ACC112 (cell line): ENCODE measurements at regions not wholly inside any gene's neighbourhood (a gene's known extent, or its start where the extent isn't known, plus 50 kb on each side); places are given as distances from the start of the nearest gene placed in this dataset.

Source experiments
- H2AFZ ChIP-seq: fragments of 200-600 bp; sonication (generic); one replicate; pipeline ENCODE4 v1.6.0; 2017; ENCODE audit warnings: antibody characterized with exemption, low read length; ENCODE audit not compliant: unreplicated experiment
- H3K27ac ChIP-seq: fragments of 200-600 bp; sonication (generic); 2 replicates; pipeline ENCODE4 v1.5.1; 2014; ENCODE audit warnings: low read depth, mild to moderate bottlenecking, antibody characterized with exemption, low read length, moderate library complexity
- H3K27me3 ChIP-seq: fragments of 200-600 bp; sonication (generic); 2 replicates; pipeline ENCODE4 v1.6.1; 2014; ENCODE audit warnings: mild to moderate bottlenecking, antibody characterized with exemption, low read length, moderate library complexity, mixed read lengths; ENCODE audit not compliant: insufficient read depth
- H3K36me3 ChIP-seq: fragments of 200-600 bp; sonication (generic); 2 replicates; pipeline ENCODE4 v1.6.1; 2016; ENCODE audit warnings: mild to moderate bottlenecking, antibody characterized with exemption, low read length, moderate library complexity, mixed read lengths; ENCODE audit not compliant: insufficient read depth
- H3K4me1 ChIP-seq: fragments of 200-600 bp; sonication (generic); one replicate; pipeline ENCODE4 v1.6.1; 2016; ENCODE audit warnings: low read length, mixed read lengths; ENCODE audit not compliant: insufficient read depth, unreplicated experiment, control insufficient read depth
- H3K4me3 ChIP-seq: fragments of 200-600 bp; sonication (generic); 2 replicates; pipeline ENCODE4 v1.5.1; 2014; ENCODE audit warnings: mild to moderate bottlenecking, low read depth, low read length
- H3K79me2 ChIP-seq: fragments of 200-600 bp; sonication (generic); one replicate; pipeline ENCODE4 v1.6.0; 2016; ENCODE audit warnings: low read length; ENCODE audit not compliant: control insufficient read depth, unreplicated experiment, insufficient read depth

DNA sequence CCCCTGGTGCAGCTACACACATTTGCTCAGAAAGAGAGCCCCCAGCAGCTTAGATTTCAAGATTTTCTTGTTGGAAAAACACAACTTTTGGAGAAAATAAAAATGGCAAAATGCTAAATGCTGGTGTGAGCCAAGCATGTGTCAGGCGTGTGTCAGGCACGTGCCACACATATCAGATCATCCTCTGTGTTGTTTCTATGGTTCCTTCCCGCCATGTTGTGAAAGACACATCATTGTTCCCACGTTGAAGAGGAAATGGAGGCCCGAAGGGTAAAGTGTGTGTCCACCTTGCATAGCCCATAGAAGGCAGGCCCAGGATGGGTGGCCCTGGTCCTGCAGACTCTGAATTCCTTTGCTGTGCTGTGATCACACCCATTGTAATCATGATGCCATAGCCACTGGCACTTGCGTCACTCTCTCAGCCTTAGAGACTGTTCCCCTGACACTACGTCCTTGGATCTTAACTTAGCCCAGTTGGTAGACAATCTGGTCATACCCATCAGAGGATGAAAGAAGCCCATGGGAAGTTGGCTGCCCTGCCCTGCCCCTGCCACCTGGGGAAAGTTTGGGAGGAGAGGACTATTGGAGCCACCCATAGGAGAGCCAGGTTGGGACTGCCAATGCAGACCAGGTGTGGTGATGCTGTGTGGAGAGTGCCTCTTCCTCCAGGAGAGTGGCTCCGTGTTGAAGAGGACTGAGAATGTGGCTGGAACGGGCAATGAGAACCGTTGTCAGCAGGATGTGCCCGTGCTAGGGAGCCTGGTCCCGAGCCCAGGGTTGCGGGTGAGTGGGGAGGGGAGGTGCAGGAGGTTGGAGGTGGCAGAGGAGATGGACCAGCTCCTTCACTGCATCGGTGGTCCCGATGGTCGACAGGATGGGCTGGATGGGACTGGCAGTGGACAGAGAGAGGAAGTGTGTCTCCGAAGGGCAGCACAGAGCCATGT, 65.6 kb upstream of the IGFBP3 start:
- no peak overlapping the region for H3K4me3 ChIP-seq
- H2AFZ ChIP-seq = no peak overlapping the region
- H3K79me2 ChIP-seq = no peaks in the 10 kb centered on the region
- no peaks in the 10 kb centered on the region for H3K36me3 ChIP-seq
- no peaks in the 10 kb centered on the region for H3K4me1 ChIP-seq
- no peak overlapping the region for H3K27ac ChIP-seq
- no peaks in the 10 kb centered on the region for H3K27me3 ChIP-seq

DNA sequence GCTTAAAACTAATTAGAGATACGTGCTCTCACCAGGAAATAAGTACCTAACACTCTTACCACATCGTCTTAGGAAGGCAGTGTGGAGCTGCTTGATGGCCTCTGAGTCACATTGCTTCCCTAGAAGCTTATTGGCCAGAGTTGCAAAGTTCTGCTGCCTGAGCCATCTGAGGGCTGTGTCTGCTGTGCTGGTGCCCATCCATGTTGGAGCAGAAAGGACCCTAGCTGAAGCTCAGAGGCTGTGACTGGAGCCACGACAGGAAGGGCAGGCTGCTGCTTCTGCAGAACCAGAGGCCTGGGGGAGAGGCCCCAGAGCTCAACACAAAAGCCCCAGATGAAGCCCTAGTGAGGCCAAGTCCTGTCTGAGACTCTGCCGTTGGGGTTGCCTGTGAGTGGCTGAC, 64.8 kb upstream of the IGFBP3 start:
- H3K79me2 ChIP-seq = no peaks in the 10 kb centered on the region
- H3K4me3 ChIP-seq = no peak overlapping the region
- H2AFZ ChIP-seq = no peak overlapping the region
- H3K27me3 ChIP-seq = no peaks in the 10 kb centered on the region
- no peaks in the 10 kb centered on the region for H3K36me3 ChIP-seq
- peaks cover 2% of the 10 kb centered on the region for H3K4me1 ChIP-seq
- H3K27ac ChIP-seq = no peak overlapping the region

DNA sequence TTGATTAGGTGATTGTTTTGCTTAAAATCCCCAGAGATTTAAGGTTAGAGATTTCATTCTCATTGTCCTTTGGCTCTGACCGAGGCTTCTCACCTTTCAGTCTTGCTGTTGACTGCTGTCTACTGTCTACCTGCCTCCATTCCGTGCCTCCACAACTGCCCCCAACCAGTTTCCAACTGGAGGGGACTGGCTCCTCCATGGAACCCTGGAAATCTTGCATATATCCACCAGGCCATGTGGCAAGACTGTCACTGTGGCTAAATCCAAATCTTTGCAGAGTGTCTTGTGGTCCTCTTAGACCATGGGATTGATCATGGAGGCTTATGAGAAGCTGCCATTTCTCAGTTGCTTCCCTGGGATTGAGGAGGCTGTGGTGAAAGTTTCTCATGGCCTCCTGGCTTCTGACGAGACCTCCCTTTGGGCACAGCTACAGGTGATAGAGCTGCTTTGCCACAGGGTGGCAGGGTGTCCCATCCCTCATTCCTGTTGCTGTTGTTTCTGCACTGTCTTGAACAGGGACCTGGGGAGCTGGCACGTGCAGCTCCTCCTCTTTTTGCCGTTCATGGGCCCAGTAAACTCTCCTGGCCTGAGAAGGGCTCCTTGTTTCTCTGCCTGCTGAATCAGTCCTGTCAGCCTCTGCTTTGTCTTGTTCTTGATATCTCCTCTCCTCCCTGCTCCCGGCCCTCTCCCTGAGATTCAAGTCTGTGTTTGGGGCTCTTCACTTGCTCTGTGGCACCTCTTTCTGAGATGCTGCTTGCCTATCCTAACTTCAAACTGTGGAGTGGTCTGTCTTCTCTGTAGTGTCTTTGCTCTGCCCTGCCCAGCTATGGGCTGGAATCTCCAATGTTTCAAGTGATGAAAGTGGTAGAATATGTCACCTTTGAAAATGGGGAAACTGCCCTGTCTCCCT, 63.6 kb upstream of the IGFBP3 start:
- Histone ChIP-seq H3K79me2 (no peaks in the 10 kb centered on the region), H3K4me3 (no peak overlapping the region), H3K27me3 (no peaks in the 10 kb centered on the region), H2AFZ (no peak overlapping the region), H3K27ac (no peak overlapping the region), H3K4me1 (peaks cover 11% of the 10 kb centered on the region), H3K36me3 (no peaks in the 10 kb centered on the region)

GRCh38 chr7:45983720-45984255, 62.7 kb upstream of the IGFBP3 start:
- Histone ChIP-seq H3K27ac (no peak overlapping the region), H2AFZ (no peak overlapping the region), H3K36me3 (no peaks in the 10 kb centered on the region), H3K4me1 (peaks cover 19% of the 10 kb centered on the region), H3K27me3 (no peaks in the 10 kb centered on the region), H3K4me3 (no peak overlapping the region), H3K79me2 (no peaks in the 10 kb centered on the region)

GRCh38 chr7:45982907-45983719, 62.0 kb upstream of the IGFBP3 start:
- Histone ChIP-seq H3K27ac (no peak overlapping the region), H3K79me2 (no peaks in the 10 kb centered on the region), H2AFZ (no peak overlapping the region), H3K36me3 (no peaks in the 10 kb centered on the region), H3K4me3 (no peak overlapping the region), H3K4me1 (peaks cover 24% of the 10 kb centered on the region), H3K27me3 (no peaks in the 10 kb centered on the region)

- H3K4me1 ChIP-seq = peaks cover 33% of the 10 kb centered on the region
- no peak overlapping the region for H3K27ac ChIP-seq
- no peaks in the 10 kb centered on the region for H3K79me2 ChIP-seq
- no peaks in the 10 kb centered on the region for H3K36me3 ChIP-seq
- H3K27me3 ChIP-seq = no peaks in the 10 kb centered on the region
- H2AFZ ChIP-seq = no peak overlapping the region
- H3K4me3 ChIP-seq = no peak overlapping the region
These were observed 61.1 kb upstream of the IGFBP3 start for GRCh38 chr7:45982132-45982531.

GRCh38 chr7:45980973-45981372, 59.9 kb upstream of the IGFBP3 start:
- H3K27ac ChIP-seq = no peak overlapping the region
- H3K4me3 ChIP-seq = no peak overlapping the region
- H2AFZ ChIP-seq = peak overlapping the region; percentile 42
- no peaks in the 10 kb centered on the region for H3K27me3 ChIP-seq
- H3K4me1 ChIP-seq = peaks cover 33% of the 10 kb centered on the region
- no peaks in the 10 kb centered on the region for H3K36me3 ChIP-seq
- H3K79me2 ChIP-seq = no peaks in the 10 kb centered on the region

DNA sequence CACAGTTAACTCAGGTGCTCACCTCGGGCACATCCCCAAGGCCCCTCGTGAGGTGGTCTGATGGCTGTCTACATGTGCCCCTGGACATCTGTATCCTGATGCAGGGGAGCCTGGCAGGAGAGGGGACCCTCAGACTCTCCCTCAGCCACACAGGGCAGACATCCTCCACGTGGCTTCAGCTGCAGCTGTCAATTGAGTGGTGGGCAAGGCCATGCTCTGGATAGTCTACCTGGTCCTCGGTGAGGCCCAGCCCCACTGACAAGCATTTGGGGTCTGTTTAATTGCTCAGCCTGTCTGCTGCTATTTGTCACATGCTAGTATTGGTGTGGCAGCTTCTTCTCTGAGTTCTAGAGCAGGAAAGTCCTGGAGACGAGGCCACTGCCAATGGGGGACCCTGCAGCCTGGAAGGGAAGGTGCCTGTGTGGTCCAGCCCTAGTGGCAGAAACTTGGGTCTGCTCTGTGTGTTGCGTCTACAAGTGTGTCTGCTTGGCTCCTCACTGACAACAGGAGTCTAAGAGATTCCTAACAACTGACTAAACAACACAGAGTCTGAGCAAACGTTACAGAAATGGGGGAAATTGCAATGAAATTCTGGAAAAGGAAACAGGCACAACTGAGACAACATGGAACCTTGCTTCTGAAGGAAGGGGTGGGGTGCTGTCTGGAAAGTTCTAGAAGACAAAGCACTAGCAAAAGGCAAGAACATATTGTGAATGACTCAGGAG, 59.3 kb upstream of the IGFBP3 start:
- Histone ChIP-seq H3K27ac (no peak overlapping the region), H3K79me2 (no peaks in the 10 kb centered on the region), H2AFZ (peak overlapping the region; percentile 42), H3K4me3 (no peak overlapping the region), H3K4me1 (peaks cover 38% of the 10 kb centered on the region), H3K36me3 (no peaks in the 10 kb centered on the region), H3K27me3 (no peaks in the 10 kb centered on the region)

DNA sequence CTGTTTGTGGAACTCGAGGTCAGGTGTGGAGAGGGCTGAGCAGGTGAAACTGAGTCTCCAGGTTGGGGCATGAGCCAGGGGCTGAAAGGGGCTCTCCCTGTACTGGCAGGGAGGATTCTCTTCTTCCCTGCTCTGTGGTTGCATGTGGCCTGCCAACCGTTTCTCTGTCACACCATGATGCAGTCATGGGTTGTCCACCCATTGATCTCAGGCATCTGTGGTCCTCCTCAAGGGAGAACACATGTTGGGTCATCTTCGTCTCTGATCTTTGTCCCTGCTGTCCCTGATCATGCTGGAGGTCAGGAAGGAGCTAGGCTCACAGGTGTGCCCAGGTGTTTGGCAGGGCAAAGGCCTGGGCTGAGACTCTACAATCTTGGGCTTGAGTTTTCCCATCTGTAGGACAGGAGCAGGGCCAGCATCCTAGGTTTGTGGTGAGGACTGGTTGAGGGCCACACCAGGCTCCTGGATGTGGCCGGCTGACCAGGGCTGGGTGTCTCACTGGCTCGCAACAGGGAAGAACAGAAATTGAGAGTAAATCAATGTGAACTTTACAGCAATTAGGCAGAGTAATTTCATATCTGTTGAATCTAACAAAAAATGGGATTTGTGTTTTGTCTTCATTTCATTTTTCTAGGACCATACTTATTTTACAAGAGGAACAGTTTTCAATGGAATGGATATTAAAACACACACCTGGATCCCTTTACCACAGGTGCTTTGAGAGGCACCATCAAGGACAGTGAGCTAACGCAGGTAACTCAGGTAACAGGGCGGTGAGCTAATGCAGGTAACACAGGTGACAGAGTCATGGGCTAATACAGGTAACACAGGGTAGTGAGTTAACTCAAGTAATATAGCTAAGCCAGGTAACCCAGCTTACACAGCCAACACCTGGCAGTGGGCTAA, 58.5 kb upstream of the IGFBP3 start:
- no peaks in the 10 kb centered on the region for H3K27me3 ChIP-seq
- H3K79me2 ChIP-seq = no peaks in the 10 kb centered on the region
- H3K4me1 ChIP-seq = peaks cover 44% of the 10 kb centered on the region
- H3K36me3 ChIP-seq = no peaks in the 10 kb centered on the region
- H2AFZ ChIP-seq = no peak overlapping the region
- H3K4me3 ChIP-seq = no peak overlapping the region
- H3K27ac ChIP-seq = peak overlapping the region; percentile 99
